HG02588 (cell line): ENCODE measurements at regions not wholly inside any gene's neighbourhood (a gene's known extent, or its start where the extent isn't known, plus 50 kb on each side); places are given as distances from the start of the nearest gene placed in this dataset.
"Not testable (repeated sequence)": the region's sequence is repeated elsewhere in the genome, so short reads cannot be mapped to it uniquely, and the experiment has no call there.

Experiments
- ATAC-seq: cut with Tn5 transposase; IDR thresholded peaks from one replicate; pipeline ENCODE4 v1.9.1; 2021; ENCODE audit warnings: mild to moderate bottlenecking, moderate library complexity; ENCODE audit not compliant: unreplicated experiment

DNA sequence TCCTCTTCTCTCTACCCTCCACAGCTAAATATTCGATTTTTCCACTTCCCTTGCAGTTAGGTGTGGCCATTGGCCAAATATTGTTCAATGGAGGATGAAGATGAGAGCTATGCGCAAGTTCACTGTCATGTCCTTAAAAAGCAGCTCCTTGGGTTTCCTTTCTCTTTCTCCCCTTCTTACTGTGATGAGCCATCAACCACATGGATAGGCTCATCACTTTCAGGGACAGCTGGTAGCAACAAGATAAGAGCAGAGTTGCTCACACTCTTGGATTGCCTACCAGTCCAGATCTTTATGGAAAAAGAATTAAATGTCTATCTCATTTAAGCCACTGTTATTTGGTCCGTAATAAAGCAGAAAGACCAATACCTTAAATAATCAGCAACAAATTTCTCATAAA lies 377.0 kb downstream of the DDX10 start:
- ATAC-seq = no peak

DNA sequence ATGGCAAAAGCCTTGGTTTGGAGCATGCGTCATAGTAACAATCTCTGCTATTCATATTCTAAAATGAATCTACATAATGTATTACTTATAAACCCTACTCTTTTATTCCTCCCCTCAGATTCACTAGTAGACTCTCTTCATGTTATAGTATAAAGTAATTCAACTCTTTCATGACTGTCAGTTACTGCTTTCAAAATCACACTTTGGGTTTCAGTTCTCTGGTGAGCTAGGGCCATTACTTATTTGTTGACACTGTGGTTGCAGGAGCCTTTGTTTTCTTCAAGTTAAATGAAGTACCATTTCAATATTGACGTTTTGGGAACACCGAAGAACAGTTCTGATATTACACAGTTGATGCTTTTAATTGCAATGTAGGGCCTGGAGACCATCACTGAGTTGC lies 378.4 kb downstream of the DDX10 start:
- ATAC-seq = no peak

DNA sequence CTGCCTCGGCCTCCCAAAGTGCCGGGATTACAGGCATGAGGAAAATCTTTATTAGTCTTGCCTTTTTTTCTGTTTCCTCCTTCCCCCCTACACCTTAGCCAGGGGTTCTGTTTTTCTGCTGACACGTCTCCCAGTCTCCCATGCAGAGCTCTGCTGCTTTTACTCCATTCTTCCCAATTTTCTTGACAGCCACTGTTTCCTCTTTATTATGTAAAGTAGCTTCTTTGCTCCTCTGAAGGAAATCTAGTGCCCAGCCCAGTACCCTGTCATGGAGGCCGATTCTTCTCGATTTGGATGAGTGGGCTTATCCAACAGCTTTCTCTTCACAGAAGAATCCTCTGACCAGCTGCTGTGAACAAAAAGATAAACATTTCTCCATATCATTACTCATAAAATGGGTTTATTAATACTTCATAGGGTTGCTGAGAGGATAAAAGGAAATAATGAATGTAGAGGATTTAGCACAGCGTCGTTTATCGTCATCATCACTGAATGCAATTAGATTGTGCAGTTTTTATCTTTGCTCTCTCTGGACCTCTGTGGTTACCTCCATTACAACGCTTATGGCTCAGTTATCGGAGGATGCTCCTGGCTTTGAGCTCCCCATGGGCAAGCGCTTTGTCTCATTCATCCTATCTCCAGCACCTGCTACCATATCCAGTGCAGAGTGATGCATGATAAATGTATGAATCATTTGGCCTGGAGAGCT lies 375.6 kb upstream of the C11orf87 start:
- no peak for ATAC-seq

DNA sequence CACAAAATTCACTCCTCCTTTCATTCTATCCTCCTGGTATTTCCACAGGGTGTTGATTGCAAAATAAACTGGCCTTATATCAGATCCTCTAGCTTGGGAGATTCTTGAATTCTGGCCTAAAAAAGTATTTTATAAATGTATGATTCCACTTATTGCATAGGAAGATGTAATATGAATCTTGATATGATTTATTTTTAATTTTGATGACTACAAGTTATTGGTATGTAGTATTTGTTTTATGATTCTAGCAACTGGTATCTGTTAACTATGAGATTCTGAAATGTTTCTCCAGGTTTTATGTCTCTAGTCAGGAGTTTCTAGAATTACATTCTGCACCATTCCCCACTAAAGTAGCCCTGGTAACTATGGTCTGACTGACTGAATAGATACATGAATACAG lies 373.9 kb upstream of the C11orf87 start:
- no peak for ATAC-seq

DNA sequence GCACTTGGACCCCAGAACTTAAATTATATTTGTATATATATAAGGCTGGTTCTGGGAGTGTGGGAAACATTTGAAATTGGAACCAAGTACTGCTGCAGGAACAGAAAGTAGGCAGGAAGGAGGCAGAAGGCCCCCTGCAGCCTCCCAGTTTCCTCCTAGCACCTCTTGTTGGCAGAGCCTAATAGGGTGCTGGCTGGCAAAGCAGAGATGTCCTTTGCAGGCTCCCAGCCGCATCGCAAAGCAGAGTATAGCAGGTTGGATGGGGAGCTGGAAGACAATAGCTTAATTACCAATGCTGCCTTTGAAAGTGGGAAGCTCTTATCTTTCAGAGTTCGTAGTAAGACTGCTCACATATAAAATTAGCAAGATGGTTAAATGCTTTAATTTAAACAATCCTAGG lies 370.8 kb upstream of the C11orf87 start:
- ATAC-seq = no peak

DNA sequence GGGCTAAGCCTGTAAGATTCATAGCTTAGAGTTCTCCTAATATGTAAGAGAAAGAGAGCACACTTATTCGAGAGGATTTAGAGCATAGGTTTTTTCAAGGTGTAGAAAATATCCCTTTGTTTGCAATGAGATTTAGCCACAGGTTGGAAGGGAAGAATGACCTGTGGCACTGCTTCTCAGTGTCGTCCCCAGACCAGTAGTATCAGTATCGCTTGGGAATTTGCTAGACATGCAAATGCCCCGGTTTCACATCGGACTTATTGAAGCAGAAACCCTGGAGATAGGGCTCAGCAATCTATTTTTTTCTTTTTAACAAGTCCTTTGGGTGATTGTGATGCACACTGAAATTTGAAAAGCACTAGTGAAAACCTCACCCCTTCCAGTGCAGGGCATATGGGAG lies 362.6 kb upstream of the C11orf87 start:
- no peak for ATAC-seq

DNA sequence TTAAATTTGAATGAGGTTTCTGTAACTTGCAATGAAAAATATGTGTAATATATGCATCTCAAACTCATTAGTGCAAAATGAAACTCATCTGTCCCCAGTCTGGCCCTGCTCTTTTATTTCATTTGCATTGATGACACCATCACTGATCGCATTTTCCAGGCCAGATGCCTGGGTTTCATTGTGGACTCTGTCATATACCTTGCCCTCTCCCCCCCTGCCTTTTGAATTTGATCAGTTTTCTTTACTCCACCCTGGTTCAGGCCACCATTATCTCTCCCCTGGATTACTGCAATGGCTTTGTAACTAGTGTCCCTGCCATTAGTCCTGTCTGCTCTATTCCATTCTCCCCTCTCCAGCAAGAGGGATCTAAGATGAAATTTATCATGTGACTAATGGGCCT lies 360.6 kb upstream of the C11orf87 start:
- ATAC-seq = no peak

DNA sequence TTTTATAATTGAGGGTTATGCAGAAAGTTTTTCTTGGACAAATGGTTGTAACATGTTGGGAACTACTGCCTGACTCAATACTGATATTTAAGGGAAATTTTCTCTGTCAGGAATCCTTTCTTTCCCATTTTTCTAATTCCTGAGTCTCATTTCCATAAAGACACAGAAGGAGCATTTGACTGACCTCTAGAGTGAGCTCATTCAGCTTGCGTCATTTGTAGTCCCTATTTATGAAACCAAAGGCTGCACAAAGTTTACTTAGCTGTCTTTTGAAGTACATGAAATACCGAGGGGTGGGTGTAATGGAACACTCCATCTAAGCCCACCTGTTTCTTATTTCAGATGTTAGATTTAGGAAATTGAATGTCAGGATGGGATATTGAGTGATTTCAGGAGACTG lies 359.5 kb upstream of the C11orf87 start:
- ATAC-seq = no peak

DNA sequence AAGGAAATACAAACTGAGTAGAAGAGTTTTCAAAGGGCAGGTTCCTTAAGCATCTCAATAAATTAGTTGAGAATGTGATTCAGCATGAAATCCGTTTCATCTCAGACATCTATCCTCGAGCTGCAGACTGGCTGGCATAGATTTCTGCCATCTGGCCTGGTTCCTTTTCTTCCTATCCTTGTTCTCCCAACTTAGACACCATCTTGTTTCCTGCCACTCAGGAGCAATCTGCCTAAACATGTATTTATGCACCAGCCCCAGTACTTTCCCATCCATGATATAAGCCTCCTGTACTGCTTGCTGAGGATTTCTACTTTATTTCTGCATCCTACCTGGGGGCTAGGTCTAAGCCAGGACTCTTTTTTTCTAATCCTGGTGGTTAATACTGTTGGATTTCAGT lies 359.1 kb upstream of the C11orf87 start:
- no peak for ATAC-seq

DNA sequence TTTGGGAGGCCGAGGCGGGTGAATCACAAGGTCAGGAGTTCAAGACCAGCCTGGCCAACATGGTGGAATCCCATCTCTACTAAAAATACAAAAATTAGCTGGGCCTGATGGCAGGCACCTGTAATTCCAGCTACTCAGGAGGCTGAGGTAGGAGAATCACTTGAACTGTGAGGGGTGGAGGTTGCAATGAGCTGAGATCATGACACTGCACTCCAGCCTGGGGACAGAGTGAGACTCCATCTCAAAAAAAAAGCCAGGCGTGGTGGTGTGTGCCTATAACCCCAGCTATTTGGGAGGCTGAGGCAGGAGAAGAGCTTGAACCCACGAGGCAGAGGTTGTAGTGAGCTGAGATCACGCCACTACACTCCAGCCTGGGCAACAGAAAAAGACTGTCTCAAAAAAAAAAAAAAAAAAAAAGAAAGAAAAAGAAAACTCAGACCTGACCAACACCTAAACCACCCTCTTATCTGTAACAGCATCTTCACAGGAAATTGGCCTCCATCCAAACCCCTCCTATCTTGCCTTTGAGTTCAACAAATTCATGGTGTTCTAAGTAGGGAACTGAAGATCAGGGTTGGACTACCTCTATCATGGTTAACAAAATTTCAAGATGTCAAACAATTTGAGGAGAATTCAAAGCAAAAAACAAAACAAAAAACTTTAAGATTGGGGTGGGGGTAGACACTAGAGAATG lies 357.2 kb upstream of the C11orf87 start:
- ATAC-seq = not testable (repeated sequence)

DNA sequence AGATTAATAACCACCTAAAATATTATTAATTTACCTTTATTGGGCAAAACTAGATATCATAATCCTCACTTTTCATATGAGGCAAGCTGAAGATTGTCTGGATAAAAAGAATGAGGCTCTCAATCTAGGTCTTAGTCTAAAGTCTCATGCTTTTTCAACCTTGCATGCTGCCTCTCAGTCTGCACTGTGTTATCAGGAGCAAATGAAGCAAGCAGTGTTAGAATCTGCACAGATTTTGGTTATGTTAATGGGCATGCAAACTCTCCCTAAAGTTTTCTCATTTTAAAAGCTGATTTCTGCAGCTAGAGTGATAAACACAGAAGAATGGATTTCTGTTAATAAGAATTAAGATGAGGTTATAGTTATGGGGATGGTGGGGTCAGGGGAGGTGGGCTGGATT lies 350.7 kb upstream of the C11orf87 start:
- no peak for ATAC-seq

DNA sequence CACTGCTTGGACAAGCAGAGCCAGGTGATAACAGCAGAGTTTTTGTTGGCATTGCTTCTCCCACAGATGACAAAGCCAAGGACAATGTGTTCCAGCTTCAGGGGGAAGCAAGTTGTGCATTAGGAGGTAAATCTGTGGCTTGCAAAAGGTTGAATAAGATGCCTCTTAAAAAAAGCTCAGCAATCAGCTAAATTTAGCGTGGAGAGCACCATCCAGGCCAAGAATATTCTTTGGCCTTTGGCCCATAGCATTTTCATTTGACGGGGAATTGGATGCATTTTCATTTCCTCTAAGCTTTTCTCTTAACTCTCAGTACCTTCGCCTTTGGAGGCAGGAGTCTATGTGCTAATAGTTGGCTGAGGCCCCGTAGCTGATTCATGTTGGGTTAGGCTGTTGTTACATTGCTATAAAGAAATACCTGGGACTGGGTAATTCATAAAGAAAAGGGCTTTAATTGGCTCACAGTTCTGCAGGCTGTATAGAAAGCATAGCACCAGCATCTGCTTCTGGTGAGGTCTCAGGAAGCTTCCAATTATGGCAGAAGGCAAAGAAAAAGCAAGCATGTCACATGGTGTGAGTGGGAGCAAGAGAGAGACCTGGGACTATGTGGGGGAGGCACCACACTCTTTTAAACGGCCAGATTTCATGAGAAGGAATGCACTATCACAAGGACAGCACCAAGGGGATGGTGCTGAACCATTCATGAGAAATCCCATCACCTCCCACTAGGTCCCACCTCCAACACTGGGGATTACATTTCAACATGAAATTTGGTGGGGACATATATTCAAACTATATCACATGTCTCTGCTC lies 350.1 kb upstream of the C11orf87 start:
- no peak for ATAC-seq

DNA sequence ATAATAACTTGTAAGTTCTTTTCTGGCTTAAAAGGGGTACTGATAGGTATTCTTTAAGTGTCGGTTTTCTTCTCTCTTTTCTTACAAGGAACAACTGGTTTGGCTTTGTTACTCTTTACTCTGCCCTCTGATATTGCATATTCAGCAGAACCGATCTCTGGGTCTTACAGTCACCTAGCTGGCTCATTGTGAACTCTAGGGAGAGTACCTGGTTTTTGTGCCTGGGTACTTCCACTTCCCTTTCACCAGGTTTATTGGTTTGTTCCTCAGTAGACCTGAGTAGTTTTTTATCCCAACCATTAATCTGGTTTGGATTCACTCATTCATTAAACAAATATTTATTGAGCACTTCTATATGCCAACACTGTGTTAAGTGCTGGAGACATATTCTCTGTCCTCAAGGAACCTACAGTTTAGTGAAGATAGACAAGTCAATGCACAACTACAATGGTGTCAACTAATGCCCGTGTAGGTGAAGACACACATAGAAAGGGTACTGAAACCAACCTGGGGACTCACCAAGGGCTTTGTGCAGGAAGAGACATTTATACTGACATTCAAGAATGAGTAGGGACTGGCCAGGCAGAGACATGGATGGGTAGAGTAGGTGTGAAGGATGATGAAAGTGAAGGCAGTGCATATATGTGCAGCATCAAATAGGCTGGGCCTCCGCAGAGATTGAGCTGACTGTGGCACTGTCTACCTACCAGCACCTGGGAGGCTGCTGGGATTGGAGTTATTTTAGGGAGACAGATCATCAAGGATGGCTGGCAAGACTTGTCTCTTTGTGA lies 348.8 kb upstream of the C11orf87 start:
- no peak for ATAC-seq

DNA sequence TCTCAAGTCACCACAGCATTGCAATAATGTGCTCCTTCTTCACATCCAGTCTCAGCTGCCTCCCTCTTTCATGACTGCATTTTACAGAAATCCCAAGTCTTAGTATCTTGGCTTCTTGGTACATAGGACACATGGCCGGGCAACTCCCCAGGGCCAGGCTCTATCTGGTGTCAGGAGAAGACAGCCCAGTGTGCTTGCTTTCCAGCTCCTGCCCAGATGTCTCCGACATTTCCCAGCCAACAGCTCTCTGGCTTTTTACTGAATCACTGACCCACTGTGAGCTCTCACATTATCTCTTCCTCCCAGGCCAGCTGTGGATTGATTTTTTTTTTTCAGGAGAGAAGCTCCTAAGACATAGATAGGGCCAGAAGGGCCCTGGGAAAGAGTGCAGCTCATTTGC lies 346.0 kb upstream of the C11orf87 start:
- ATAC-seq = no peak

DNA sequence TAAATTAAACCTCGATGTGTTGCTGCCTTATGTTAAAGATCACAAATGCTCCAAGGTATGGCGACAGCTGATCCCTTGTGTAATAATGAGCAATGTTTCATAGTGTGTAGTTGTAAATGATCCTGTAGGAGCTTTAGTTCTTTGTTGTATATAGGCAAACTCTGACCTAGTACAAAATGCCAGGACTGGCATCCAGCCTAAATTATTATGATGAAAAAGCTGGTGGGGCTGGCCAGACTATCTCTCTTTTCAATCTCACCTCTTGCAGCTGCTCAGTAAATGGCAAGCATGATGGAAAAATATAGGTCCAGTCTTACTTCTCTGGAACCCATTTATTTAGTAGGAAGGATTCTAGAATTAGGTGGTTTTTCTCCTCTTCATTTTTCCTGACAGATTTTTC lies 345.1 kb upstream of the C11orf87 start:
- no peak for ATAC-seq

DNA sequence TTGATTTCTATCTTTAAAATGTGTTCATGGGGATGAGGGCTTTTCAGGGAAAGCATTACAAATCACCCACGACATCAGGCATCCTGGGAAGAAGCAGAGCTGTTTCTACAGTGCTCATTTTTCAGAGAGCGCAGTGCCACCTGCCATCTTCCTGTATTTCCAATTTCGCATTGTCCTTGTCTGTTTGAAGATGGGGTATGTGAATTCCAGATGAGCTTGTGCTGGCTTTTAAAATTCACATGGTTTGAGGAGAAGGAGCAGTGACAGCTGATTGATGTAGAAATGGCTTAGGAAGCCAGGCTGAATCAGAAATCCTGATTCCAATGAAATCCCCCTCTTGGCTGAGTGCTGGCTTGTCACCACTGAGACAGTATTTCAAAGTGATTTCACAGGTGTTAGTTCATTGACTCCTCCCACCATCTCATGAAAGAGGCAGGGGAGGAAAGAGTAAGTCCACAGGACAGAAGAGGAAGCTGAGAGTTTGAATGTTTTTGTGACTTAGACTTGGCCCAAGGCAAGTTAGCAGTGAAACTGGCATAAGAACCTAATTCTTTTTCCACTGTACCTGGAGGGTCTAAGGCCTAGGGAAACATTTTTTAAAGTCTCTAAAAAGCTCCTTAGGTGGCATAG lies 344.6 kb upstream of the C11orf87 start:
- ATAC-seq = no peak

DNA sequence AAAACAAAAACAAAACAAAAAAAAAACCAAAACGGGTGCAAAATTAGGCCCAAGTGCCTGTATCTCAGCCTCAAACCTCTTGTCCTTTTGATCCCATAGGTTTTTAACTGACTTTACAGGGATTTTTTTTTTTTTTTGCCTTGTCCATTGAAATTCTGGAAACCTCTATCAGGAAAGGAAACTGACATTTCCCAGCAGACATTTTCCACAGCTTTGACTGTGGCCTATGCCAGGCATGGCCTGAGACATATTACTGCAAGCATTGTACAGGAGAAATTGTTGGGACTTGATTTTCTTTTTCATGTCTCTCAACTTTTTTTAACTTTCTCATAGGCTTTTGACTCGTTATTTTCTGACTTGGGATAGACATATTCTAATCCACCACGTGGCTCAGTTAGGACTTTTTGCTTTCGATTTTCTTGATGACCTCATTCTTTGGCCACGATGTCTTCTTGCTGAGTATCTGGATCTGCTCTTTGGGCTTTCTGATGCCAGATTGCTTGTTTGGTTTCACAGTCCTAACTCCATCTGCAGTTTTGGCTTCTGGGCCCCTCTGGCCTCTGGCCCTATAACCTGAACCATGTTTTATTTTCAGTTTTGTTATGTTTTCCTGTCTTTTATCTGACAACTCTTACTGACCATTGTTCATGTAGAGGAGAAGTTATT lies 336.1 kb upstream of the C11orf87 start:
- ATAC-seq = no peak

DNA sequence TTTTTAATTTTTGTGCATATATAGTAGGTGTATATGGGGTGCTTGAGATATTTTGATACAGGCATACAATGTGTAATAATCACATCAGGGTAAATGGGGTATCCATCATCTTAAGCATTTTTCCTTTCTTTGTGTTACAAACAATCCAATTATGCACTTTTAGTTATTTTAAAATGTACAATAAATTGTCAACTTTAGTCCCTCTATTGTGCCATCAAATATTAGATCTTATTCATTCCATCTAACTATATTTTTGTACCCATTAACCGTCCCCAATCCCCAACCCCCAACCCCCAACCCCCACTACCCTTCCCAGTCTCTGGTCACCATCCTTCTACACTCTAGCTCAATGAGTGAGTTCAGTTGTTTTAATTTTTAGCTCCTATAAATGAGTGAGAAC lies 335.1 kb upstream of the C11orf87 start:
- ATAC-seq = no peak

DNA sequence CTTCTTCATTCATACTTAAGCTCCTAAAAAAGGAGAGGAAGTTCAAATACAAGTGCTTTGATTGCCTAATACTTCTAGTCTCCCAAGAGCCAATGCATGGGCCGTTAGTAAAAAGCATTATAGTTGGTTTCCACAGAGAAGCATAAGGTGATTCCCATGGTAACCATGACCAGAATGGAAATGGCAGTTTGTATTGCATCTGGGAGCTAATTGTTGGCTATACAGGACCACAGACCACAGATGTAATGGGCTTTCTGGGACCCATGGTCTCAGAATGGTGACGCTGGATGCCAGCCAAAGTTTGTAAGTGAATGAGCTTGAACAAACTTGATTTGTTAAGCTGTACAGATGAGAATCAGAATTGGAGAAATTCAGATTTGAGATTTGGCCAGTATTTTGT lies 333.9 kb upstream of the C11orf87 start:
- no peak for ATAC-seq

DNA sequence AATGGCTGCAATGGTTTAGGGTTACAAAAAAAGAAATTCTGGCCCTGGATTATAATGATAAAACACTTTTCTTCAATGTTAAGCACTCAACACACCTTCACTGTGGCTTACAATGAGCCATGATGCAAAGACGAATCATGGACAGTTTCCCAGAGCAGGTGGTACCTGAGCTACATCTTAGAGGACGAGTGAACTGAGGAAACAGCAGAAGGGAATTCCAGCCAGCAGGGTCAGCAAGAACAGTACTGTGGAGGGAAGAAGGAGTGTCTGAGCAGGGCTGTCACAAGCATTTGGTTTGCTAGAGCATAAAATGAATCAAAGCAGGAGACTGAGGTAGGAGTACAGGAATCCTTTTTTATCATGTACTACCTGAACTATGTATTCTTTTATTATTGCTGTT lies 332.8 kb upstream of the C11orf87 start:
- ATAC-seq = no peak
